NCI-H526 (cell line): ENCODE measurements at regions not wholly inside any gene's neighbourhood (a gene's known extent, or its start where the extent isn't known, plus 50 kb on each side); places are given as distances from the start of the nearest gene placed in this dataset.
"Not testable (repeated sequence)": the region's sequence is repeated elsewhere in the genome, so short reads cannot be mapped to it uniquely, and the experiment has no call there.

Experiments used
- DNase-seq, 2 experiments: peaks; one replicate each; lab custom pipeline; 2025; lab: John Stamatoyannopoulos, UW

DNA sequence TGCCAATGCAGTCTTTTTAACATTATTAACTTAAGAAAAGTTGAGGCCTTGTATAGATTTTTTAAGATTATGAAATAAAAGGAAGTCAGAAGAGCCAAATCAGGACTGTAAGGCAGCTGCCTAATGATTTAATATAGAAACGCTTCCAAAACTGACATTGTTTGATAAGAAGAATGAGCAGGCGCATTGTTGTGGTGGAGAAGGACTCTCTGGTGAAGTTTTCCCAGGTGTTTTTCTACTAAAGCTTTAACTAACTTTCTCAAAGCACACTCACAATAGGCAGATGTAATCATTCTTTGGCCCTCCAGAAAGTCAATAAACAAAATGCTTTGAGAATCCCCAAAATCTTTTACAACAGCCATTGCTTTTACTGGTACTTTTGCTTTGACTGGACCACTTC lies 288.6 kb upstream of the FIGN start:
- no peak for DNase-seq

DNA sequence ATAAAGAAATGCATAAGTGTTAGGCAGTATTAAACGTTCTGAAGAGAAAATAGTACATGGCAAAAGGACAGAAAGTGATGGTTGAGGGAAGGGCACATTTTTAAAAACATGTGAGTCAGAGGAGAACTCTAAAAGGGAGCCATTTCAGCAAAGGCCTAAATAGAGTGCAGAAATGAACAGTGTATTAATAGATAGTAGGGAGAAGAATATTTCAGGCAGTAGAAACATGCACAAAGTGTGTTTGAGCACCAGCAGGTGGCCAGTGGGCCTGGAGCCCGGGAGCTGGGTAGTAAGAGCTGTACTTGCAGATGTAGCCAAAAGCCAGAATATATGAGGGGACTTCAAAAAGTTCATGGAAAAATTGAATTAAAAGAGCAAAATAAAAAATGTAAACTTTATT lies 288.1 kb upstream of the FIGN start:
- DNase-seq, result no peak

GRCh38 chr2:164015328-164016123 lies 279.7 kb upstream of the FIGN start:
- DNase-seq, result peak in 1 of 2 experiments; percentile 27

DNA sequence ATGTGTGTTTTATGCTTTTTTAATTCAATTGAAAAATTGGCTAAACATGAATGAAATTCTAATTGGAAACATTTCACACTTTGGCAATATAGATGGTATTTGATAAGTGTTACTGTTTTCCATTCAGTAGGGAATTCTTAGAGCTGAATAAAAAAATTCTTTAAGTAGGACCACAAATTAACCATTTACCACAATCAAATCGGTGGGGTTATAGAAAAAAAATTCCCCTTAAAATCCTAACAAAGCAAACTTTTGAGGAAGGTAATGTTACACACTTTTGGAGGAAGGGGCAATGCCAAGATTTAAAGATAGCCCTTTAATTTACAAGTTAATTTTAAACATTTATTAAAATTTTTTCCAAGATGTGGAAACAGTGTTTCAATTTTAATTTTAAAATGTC lies 279.0 kb upstream of the FIGN start:
- DNase-seq, result no peak

DNA sequence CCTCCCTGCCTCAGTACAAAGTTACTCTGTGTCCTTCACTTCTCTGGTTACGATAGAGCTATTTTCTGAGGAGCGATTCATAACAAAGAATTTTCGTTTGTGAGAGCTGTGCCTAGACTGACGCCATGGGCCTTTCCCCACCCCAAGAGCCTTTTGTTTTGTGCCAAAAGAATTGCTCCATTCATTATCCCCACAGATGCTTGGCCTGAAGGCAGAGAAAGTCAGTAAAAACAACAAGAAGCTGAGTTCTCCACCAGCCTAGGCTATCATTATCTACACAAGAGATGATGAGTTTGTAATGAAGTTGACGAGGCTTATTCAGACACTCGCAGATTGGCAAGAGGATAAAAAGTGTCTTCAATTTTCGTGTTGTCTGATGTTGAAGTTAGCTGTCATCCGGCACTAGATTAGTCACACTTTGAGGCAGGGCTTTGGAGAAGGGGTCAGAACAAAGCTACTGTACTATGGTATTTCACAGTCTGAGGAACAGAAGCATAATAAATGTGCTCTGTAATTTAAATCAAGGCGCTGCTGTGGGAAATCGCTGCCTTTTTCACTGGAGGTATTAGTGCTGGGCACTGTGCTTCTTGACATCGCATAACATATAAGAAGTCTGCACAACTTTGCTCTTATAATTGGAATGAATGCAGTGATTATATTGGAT lies 278.4 kb upstream of the FIGN start:
- DNase-seq, result no peak

GRCh38 chr2:164012581-164012980 lies 276.8 kb upstream of the FIGN start:
- DNase-seq, result no peak

DNA sequence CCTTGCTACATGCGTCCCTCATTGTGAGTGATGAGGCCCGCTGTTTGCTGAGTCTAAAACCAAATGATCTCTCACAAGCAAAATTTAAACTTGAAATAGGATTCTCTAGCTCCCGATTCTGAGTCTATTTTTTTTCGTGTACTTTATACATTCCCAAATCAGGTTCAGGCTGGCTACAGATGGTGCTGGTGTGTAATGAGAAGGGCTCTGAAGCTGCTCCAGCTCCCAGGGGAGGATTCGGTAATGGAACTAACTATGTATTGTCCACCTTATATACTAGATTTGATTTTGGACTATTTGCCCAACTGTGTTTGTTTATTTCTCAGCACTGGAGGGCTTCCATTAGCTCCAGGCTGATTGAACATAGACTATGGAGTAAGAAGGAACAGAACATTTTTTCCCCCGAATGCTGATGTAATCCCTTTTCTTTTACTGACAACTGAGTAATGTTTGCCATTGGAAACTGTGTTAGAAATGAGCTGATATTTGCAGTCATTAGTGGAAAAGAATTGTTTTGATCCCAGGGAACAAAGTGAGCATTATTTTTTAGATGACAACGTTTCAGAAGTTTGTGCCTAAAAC lies 274.0 kb upstream of the FIGN start:
- DNase-seq, result no peak

GRCh38 chr2:164008752-164009151 lies 272.9 kb upstream of the FIGN start:
- no peak for DNase-seq

DNA sequence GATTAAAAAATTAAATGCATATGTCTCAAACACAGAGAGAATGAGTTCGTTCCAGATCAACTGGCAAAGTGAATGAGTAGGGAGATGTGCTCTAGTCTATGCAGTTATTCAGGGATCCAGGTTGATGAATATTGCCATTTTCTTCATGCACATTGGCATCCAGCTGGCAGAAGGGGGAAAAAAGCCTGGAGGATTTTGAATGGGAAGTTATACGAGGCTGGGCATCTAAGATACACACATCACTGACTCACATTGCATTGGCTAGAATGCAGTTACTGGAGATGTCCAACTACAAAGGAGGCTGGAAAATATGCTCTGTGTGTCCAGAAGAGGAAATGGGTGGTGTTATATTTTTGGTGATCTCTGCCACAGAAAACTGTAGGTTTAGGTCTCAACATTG lies 270.9 kb upstream of the FIGN start:
- no peak for DNase-seq

GRCh38 chr2:164000176-164000575 lies 264.4 kb upstream of the FIGN start:
- DNase-seq, result no peak

GRCh38 chr2:163997466-163997865 lies 261.7 kb upstream of the FIGN start:
- no peak for DNase-seq

DNA sequence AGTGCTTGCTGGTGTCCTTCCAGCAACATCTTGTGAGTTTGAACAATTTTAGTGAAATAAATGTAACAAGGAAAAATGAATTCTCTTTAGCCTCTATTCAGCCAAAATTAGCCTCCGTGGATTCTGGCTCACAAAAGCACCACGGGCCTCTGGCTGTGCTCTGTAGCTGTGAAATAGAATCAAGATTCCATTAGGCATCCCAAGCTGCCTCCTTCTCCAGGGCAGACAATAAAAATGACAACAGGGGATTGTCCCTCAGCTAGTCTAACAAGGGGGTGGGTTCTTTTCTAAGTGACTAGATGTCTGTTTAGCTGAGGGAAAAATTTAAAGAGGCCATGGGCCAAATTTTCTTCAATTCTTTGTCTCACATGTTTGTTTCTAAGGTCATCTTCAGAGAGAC lies 254.7 kb upstream of the FIGN start:
- no peak for DNase-seq

DNA sequence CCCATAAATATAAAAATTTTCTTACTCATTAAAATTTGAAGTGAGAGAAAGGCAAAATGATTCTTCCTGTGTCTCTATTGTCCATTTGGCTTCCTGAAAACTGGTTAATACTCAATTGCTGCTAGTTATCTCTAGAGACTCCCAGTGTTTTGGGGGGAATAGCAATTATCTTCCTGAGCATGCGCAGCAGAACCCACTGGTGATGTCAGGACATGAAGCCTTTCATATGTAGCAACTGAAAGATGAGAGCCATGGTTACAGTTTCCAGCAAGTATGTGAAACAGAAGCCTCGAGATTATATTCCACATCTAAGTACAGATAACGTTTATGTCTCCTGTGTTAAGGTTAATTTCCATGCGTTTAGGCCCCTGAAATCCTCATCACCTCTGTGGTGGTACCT lies 254.3 kb upstream of the FIGN start:
- DNase-seq, result no peak

DNA sequence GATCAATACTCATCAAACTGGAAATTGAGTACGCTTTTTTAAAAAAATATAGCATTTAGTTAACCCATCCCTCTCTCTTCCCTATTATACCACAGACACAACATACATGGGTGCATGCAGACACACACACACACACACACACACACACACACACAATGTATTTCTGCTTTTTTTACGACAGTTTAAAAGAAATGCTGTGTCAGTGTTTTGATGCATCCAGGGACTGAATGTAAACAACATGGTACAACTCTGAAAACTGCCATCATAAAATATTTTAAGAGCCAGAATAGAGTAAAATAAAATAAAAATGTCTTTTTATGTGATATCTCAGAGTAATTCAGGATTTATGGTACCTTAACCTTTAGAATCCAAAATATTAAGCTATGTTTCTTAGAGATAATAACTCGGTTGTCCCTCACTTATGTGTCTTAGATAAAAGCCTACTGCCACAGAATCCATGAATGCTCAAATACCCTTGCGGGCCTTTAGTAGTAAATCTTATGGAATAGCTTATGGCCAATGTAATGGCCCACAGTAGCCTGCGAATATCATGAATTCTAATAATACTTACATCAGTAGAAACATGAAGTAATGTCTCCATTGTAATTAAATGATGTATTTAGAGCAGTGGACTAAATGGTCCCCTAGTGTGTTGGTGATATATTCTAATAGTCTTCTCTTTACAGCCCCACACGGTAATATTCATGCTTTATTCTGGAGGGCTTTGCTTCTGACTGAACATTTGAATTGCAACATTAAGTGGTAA lies 251.6 kb upstream of the FIGN start:
- no peak for DNase-seq

- no peak for DNase-seq
Measured at GRCh38 chr2:163984986-163985385, 249.2 kb upstream of the FIGN start.

GRCh38 chr2:163983911-163984310 lies 248.1 kb upstream of the FIGN start:
- DNase-seq, result no peak

DNA sequence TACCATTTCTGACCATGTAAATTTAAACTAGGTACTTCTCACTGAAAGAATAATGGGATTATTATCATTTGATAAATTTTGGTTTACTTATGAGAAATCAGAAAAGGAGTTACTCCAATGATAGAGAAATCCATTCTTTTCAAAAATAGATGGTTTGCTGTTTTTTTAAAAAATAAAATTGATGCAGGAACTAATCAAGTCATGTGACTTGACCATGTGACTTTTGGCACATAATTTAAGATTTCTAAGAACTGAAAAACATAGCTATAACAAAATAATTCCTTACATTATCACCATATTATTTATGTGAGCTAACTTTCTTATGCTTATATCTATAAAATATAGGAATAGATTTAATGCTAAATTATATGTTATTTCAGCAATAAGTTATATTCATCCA lies 247.1 kb upstream of the FIGN start:
- no peak for DNase-seq

DNA sequence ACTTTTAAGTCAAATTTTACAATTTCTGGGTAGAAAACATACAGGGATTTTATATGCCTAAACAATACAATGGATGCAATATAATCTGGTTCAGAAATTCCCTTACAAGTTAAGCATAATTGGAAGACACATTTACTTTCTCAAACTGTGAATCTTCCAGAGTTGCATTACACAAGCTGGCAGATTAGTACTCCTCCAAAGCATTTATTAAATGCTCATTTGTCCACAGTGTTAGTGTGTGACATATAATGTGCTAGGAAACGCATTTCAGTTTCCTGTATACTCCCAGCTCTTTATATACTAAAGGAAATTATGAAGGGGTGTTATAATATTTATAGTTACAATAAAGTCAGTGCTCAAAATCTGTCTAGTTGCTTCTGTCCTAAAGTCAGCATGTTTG lies 239.0 kb upstream of the FIGN start:
- DNase-seq, result no peak

- no peak for DNase-seq
Measured at GRCh38 chr2:163970058-163970813, 234.4 kb upstream of the FIGN start.

GRCh38 chr2:163964278-163964677 lies 228.5 kb upstream of the FIGN start:
- DNase-seq, result not testable (repeated sequence)

GRCh38 chr2:163953390-163953907 lies 217.6 kb upstream of the FIGN start:
- DNase-seq, result peak in 1 of 2 experiments; percentile 2

GRCh38 chr2:163951312-163951711 lies 215.5 kb upstream of the FIGN start:
- no peak for DNase-seq
